ENCODE measurements at regions not wholly inside any gene's neighbourhood (a gene's known extent, or its start where the extent isn't known, plus 50 kb on each side); places are given as distances from the start of the nearest gene placed in this dataset.
"Not testable (repeated sequence)": the region's sequence is repeated elsewhere in the genome, so short reads cannot be mapped to it uniquely, and the experiment has no call there.

GRCh38 chr1:65615859-65616258, 176.8 kb upstream of the PDE4B start:
- no peak for DNase-seq
- H3K4me2 ChIP-seq (ENCODE audit: low read depth, low read length): no peak overlapping the region
- no peaks in the 10 kb centered on the region for H3K79me2 ChIP-seq (ENCODE audit: low read length)
- TF ChIP-seq EZH2phosphoT487 (IDR thresholded peaks at IDR 0.05; ENCODE audit: low read length): no peak
- TF ChIP-seq CTCF (IDR thresholded peaks at IDR 0.05; ENCODE audit: low read length): no peak
- no peaks in the 10 kb centered on the region for H3K9me2 ChIP-seq (replicated peaks; ENCODE audit: insufficient read depth, low read length)
- no peaks in the 10 kb centered on the region for H3K27me3 ChIP-seq (replicated peaks; ENCODE audit: insufficient read depth, low read length)
- no peak overlapping the region for H3K4me3 ChIP-seq (ENCODE audit: low read length)
- no peaks in the 10 kb centered on the region for H3K9me3 ChIP-seq (replicated peaks; ENCODE audit: insufficient read depth, low read length)
- H3K36me3 ChIP-seq (replicated peaks; ENCODE audit: insufficient read depth, low read length): no peaks in the 10 kb centered on the region
- no peaks in the 10 kb centered on the region for H4K20me1 ChIP-seq (ENCODE audit: insufficient read depth, low read length)
- no peaks in the 10 kb centered on the region for H3K4me1 ChIP-seq (ENCODE audit: low read length)
- no peak overlapping the region for H3K27ac ChIP-seq (ENCODE audit: low read length)
- H3F3A ChIP-seq (ENCODE audit: insufficient read depth, low read length): no peaks in the 10 kb centered on the region
- H2AFZ ChIP-seq (ENCODE audit: low read length): no peak overlapping the region
- H3K9ac ChIP-seq (ENCODE audit: low read length): no peak overlapping the region

- not testable (repeated sequence) for H3F3A ChIP-seq (ENCODE audit: insufficient read depth, low read length); H3K36me3 ChIP-seq (replicated peaks; ENCODE audit: insufficient read depth, low read length); H3K4me2 ChIP-seq (ENCODE audit: low read depth, low read length); H3K27ac ChIP-seq (ENCODE audit: low read length); H3K79me2 ChIP-seq (ENCODE audit: low read length); H3K9me2 ChIP-seq (replicated peaks; ENCODE audit: insufficient read depth, low read length); H3K4me3 ChIP-seq (ENCODE audit: low read length); H4K20me1 ChIP-seq (ENCODE audit: insufficient read depth, low read length); DNase-seq; H3K4me1 ChIP-seq (ENCODE audit: low read length); H3K9me3 ChIP-seq (replicated peaks; ENCODE audit: insufficient read depth, low read length); H2AFZ ChIP-seq (ENCODE audit: low read length); H3K27me3 ChIP-seq (replicated peaks; ENCODE audit: insufficient read depth, low read length); H3K9ac ChIP-seq (ENCODE audit: low read length)
These were observed 171.0 kb upstream of the PDE4B start for GRCh38 chr1:65621721-65622120.

- no peak for TF ChIP-seq EZH2 (optimal IDR thresholded peaks at IDR 0.05; ENCODE audit: low read depth, low read length)
- TF ChIP-seq EZH2phosphoT487 (IDR thresholded peaks at IDR 0.05; ENCODE audit: low read length): no peak
- no peak for TF ChIP-seq CTCF (IDR thresholded peaks at IDR 0.05; ENCODE audit: low read length)
- H3K4me2 ChIP-seq (ENCODE audit: low read depth, low read length): no peak overlapping the region
- no peaks in the 10 kb centered on the region for H4K20me1 ChIP-seq (ENCODE audit: insufficient read depth, low read length)
- no peak for DNase-seq
- no peak overlapping the region for H3K27ac ChIP-seq (ENCODE audit: low read length)
- H3K9me2 ChIP-seq (replicated peaks; ENCODE audit: insufficient read depth, low read length): no peaks in the 10 kb centered on the region
- no peaks in the 10 kb centered on the region for H3K27me3 ChIP-seq (replicated peaks; ENCODE audit: insufficient read depth, low read length)
- H3K9ac ChIP-seq (ENCODE audit: low read length): no peak overlapping the region
- H3K4me3 ChIP-seq (ENCODE audit: low read length): no peak overlapping the region
- no peaks in the 10 kb centered on the region for H3K4me1 ChIP-seq (ENCODE audit: low read length)
- no peaks in the 10 kb centered on the region for H3F3A ChIP-seq (ENCODE audit: insufficient read depth, low read length)
- no peaks in the 10 kb centered on the region for H3K36me3 ChIP-seq (replicated peaks; ENCODE audit: insufficient read depth, low read length)
- no peaks in the 10 kb centered on the region for H3K9me3 ChIP-seq (replicated peaks; ENCODE audit: insufficient read depth, low read length)
- no peaks in the 10 kb centered on the region for H3K79me2 ChIP-seq (ENCODE audit: low read length)
- H2AFZ ChIP-seq (ENCODE audit: low read length): no peak overlapping the region
These were observed 168.8 kb upstream of the PDE4B start for GRCh38 chr1:65623895-65624294.

- H3K79me2 ChIP-seq (ENCODE audit: low read length): no peaks in the 10 kb centered on the region
- no peak overlapping the region for H3K27ac ChIP-seq (ENCODE audit: low read length)
- no peaks in the 10 kb centered on the region for H3K27me3 ChIP-seq (replicated peaks; ENCODE audit: insufficient read depth, low read length)
- no peaks in the 10 kb centered on the region for H3K4me1 ChIP-seq (ENCODE audit: low read length)
- TF ChIP-seq EZH2 (optimal IDR thresholded peaks at IDR 0.05; ENCODE audit: low read depth, low read length): no peak
- TF ChIP-seq CTCF (IDR thresholded peaks at IDR 0.05; ENCODE audit: low read length): no peak
- TF ChIP-seq EZH2phosphoT487 (IDR thresholded peaks at IDR 0.05; ENCODE audit: low read length): no peak
- H3K9me2 ChIP-seq (replicated peaks; ENCODE audit: insufficient read depth, low read length): no peaks in the 10 kb centered on the region
- H4K20me1 ChIP-seq (ENCODE audit: insufficient read depth, low read length): no peaks in the 10 kb centered on the region
- H3K9me3 ChIP-seq (replicated peaks; ENCODE audit: insufficient read depth, low read length): no peaks in the 10 kb centered on the region
- no peaks in the 10 kb centered on the region for H3K36me3 ChIP-seq (replicated peaks; ENCODE audit: insufficient read depth, low read length)
- no peak overlapping the region for H3K4me3 ChIP-seq (ENCODE audit: low read length)
- no peak overlapping the region for H2AFZ ChIP-seq (ENCODE audit: low read length)
- H3K4me2 ChIP-seq (ENCODE audit: low read depth, low read length): no peak overlapping the region
- H3K9ac ChIP-seq (ENCODE audit: low read length): no peak overlapping the region
- no peak for DNase-seq
- H3F3A ChIP-seq (ENCODE audit: insufficient read depth, low read length): no peaks in the 10 kb centered on the region
These were observed 167.2 kb upstream of the PDE4B start for GRCh38 chr1:65625528-65625927.

Data from MM.1S (cell line).